ENCODE measurements at regions not wholly inside any gene's neighbourhood (a gene's known extent, or its start where the extent isn't known, plus 50 kb on each side); places are given as distances from the start of the nearest gene placed in this dataset.

DNA sequence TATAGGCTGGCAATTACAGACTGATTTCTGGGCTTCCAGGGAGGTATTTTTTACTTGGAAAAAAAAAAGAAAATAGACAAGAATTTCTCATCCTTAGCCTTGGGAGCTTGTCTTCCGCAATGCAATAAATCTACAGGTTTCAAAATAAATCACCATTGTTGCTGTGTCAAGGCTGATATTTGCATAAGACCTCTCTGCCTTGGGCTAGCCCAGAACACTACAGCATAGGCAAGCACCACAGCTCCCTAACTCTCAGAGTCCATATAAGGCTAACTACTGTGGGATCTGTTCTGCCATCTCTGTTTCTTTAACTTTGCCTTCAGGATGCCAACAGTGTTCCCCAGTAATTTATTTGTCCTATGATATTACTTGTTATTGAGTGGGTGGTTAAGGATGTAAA is 64.4 kb downstream of the ZWINT start:
- no peak for TF ChIP-seq CTCF (IDR thresholded peaks at IDR 0.05; ENCODE audit: insufficient read depth, low read depth, low read length)
- TF ChIP-seq EZH2 (IDR thresholded peaks at IDR 0.05; ENCODE audit: insufficient read depth, low read length) = no peak

Data from astrocyte (in vitro differentiated cells and primary cell).